Erythroblast (primary cell): ENCODE measurements at regions not wholly inside any gene's neighbourhood (a gene's known extent, or its start where the extent isn't known, plus 50 kb on each side); places are given as distances from the start of the nearest gene placed in this dataset.

Experiments used
- GATA1 ChIP-seq: IDR thresholded peaks from 2 replicates; pipeline ENCODE4 v1.6.1; 2011; ENCODE audit warnings: low read depth, mild to moderate bottlenecking, control low read depth, low read length, moderate library complexity
- POLR2A ChIP-seq: IDR thresholded peaks from 2 replicates; pipeline ENCODE4 v1.6.1; 2011; ENCODE audit warnings: mild to moderate bottlenecking, low read length

DNA sequence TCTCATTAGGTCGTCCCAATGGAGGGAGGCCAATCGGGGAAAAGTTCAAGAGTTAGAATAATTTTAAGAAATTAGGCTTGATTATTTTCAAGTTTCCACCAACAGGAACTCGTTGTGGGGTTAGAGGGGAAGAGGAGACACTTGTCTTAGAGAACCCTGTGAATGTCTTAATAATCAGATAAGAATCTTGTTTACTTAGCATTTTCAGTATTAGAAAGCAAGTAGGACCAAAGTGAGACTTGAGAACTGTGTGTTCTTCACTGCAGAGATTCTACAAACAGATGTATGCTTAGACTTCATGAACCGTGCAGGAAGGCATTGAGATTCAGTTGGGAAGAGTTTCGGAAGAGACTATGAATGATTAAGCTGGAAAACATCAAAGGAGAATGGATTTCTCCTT lies 69.0 kb upstream of the HMHB1 start:
- TF ChIP-seq POLR2A: no peak
- no peak for TF ChIP-seq GATA1
